NCI-H1930 (cell line): ENCODE measurements at regions not wholly inside any gene's neighbourhood (a gene's known extent, or its start where the extent isn't known, plus 50 kb on each side); places are given as distances from the start of the nearest gene placed in this dataset.
"Not testable (repeated sequence)": the region's sequence is repeated elsewhere in the genome, so short reads cannot be mapped to it uniquely, and the experiment has no call there.

Experiments
- DNase-seq, 2 experiments: peaks; one replicate each; lab custom pipeline; 2025; lab: John Stamatoyannopoulos, UW

- no peak for DNase-seq
These were observed 523.2 kb upstream of the CCDC196 start for GRCh38 chr14:65962952-65963351.

GRCh38 chr14:65964366-65964765, 521.8 kb upstream of the CCDC196 start:
- no peak for DNase-seq

GRCh38 chr14:65966188-65966587, 520.0 kb upstream of the CCDC196 start:
- no peak for DNase-seq

GRCh38 chr14:65972346-65972870, 513.8 kb upstream of the CCDC196 start:
- no peak for DNase-seq

- DNase-seq, result no peak
These were observed 513.3 kb upstream of the CCDC196 start for GRCh38 chr14:65972891-65973290.

- no peak for DNase-seq
These were observed 510.3 kb upstream of the CCDC196 start for GRCh38 chr14:65975865-65976264.

GRCh38 chr14:65976761-65977404, 509.3 kb upstream of the CCDC196 start:
- no peak for DNase-seq

GRCh38 chr14:65981192-65981843, 504.9 kb upstream of the CCDC196 start:
- no peak for DNase-seq

- no peak for DNase-seq
These were observed 500.1 kb upstream of the CCDC196 start for GRCh38 chr14:65986041-65986440.

GRCh38 chr14:65989981-65990380, 496.2 kb upstream of the CCDC196 start:
- no peak for DNase-seq

- DNase-seq, result no peak
These were observed 495.1 kb upstream of the CCDC196 start for GRCh38 chr14:65991104-65991503.

- DNase-seq, result not testable (repeated sequence)
These were observed 494.2 kb upstream of the CCDC196 start for GRCh38 chr14:65991935-65992334.

GRCh38 chr14:65993103-65993502, 493.1 kb upstream of the CCDC196 start:
- DNase-seq, result no peak

GRCh38 chr14:65993996-65994395, 492.2 kb upstream of the CCDC196 start:
- no peak for DNase-seq

- no peak for DNase-seq
These were observed 488.8 kb upstream of the CCDC196 start for GRCh38 chr14:65997347-65997746.

- DNase-seq, result no peak
These were observed 486.3 kb upstream of the CCDC196 start for GRCh38 chr14:65999865-66000264.

GRCh38 chr14:66000766-66001165, 485.4 kb upstream of the CCDC196 start:
- no peak for DNase-seq

GRCh38 chr14:66001356-66001755, 484.8 kb upstream of the CCDC196 start:
- no peak for DNase-seq

- no peak for DNase-seq
These were observed 483.0 kb upstream of the CCDC196 start for GRCh38 chr14:66003082-66003730.

- DNase-seq, result no peak
These were observed 480.2 kb upstream of the CCDC196 start for GRCh38 chr14:66005900-66006434.

GRCh38 chr14:66008631-66009030, 477.5 kb upstream of the CCDC196 start:
- DNase-seq, result no peak

- DNase-seq, result no peak
These were observed 477.1 kb upstream of the CCDC196 start for GRCh38 chr14:66009089-66009488.

GRCh38 chr14:66010695-66011094, 475.5 kb upstream of the CCDC196 start:
- DNase-seq, result no peak
